Activated T-helper 17 cell treated with anti-CD3 and anti-CD28 coated beads, Interleukin-2, amount 50 U/mL, for 72 hours (primary cell): ENCODE measurements at regions not wholly inside any gene's neighbourhood (a gene's known extent, or its start where the extent isn't known, plus 50 kb on each side); places are given as distances from the start of the nearest gene placed in this dataset.

ENCODE experiments used
- ATAC-seq: fragments of 150-1000 bp; cut with Tn5 transposase; replicated peaks from 2 replicates; pipeline ENCODE4 v1.10.0; 2021; ENCODE audit warnings: mild to moderate bottlenecking, moderate library complexity
- H3K27ac Mint-ChIP-seq: one replicate; pipeline ENCODE4 v1.8.0; 2022; ENCODE audit warnings: mixed read lengths
- H3K27me3 Mint-ChIP-seq: one replicate; pipeline ENCODE4 v1.8.0; 2022; ENCODE audit warnings: mixed read lengths
- H3K36me3 Mint-ChIP-seq: one replicate; pipeline ENCODE4 v1.8.0; 2022; ENCODE audit warnings: low read depth, mild to moderate bottlenecking, mixed read lengths
- H3K4me1 Mint-ChIP-seq: one replicate; pipeline ENCODE4 v1.8.0; 2022; ENCODE audit warnings: mixed read lengths
- H3K4me3 Mint-ChIP-seq: one replicate; pipeline ENCODE4 v1.8.0; 2022; ENCODE audit warnings: mild to moderate bottlenecking, mixed read lengths
- H3K9me3 Mint-ChIP-seq: one replicate; pipeline ENCODE4 v1.8.0; 2022; ENCODE audit warnings: mixed read lengths

- Mint-ChIP-seq H3K4me1 (no peaks in the 10 kb centered on the region), H3K9me3 (peaks cover 9% of the 10 kb centered on the region), H3K27me3 (no peaks in the 10 kb centered on the region), H3K4me3 (no peak overlapping the region), H3K36me3 (no peaks in the 10 kb centered on the region), H3K27ac (no peak overlapping the region)
- no peak for ATAC-seq
These were observed 515.9 kb upstream of the TBX3 start for GRCh38 chr12:115199831-115200230.

GRCh38 chr12:115194857-115195256 is 510.9 kb upstream of the TBX3 start:
- Mint-ChIP-seq H3K4me1 (no peaks in the 10 kb centered on the region), H3K27ac (no peak overlapping the region)
- ATAC-seq, result no peak

GRCh38 chr12:115194448-115194847 is 510.5 kb upstream of the TBX3 start:
- Mint-ChIP-seq H3K27ac (no peak overlapping the region), H3K4me1 (no peaks in the 10 kb centered on the region), H3K9me3 (peaks cover 3% of the 10 kb centered on the region), H3K27me3 (no peaks in the 10 kb centered on the region), H3K4me3 (no peak overlapping the region), H3K36me3 (no peaks in the 10 kb centered on the region)
- ATAC-seq, result no peak

More at GRCh38 chr12:115194857-115195256, 510.9 kb upstream of the TBX3 start:
- H3K4me3 Mint-ChIP-seq, result no peak overlapping the region
- H3K9me3 Mint-ChIP-seq, result peaks cover 5% of the 10 kb centered on the region
- H3K27me3 Mint-ChIP-seq, result no peaks in the 10 kb centered on the region
- no peaks in the 10 kb centered on the region for H3K36me3 Mint-ChIP-seq

GRCh38 chr12:115191342-115191741 is 507.4 kb upstream of the TBX3 start:
- no peaks in the 10 kb centered on the region for H3K4me1 Mint-ChIP-seq
- no peaks in the 10 kb centered on the region for H3K9me3 Mint-ChIP-seq
- H3K4me3 Mint-ChIP-seq, result no peak overlapping the region
- ATAC-seq, result no peak
- no peaks in the 10 kb centered on the region for H3K36me3 Mint-ChIP-seq
- no peaks in the 10 kb centered on the region for H3K27me3 Mint-ChIP-seq
- H3K27ac Mint-ChIP-seq, result no peak overlapping the region

- no peak overlapping the region for H3K27ac Mint-ChIP-seq
- ATAC-seq, result no peak
- no peaks in the 10 kb centered on the region for H3K36me3 Mint-ChIP-seq
- no peaks in the 10 kb centered on the region for H3K9me3 Mint-ChIP-seq
- no peaks in the 10 kb centered on the region for H3K27me3 Mint-ChIP-seq
- no peak overlapping the region for H3K4me3 Mint-ChIP-seq
- no peaks in the 10 kb centered on the region for H3K4me1 Mint-ChIP-seq
These were observed 506.2 kb upstream of the TBX3 start for GRCh38 chr12:115190010-115190770.

- Mint-ChIP-seq H3K27me3 (no peaks in the 10 kb centered on the region), H3K4me3 (no peak overlapping the region), H3K9me3 (peaks cover 11% of the 10 kb centered on the region), H3K27ac (no peak overlapping the region), H3K4me1 (no peaks in the 10 kb centered on the region), H3K36me3 (no peaks in the 10 kb centered on the region)
- ATAC-seq, result no peak
These were observed 501.5 kb upstream of the TBX3 start for GRCh38 chr12:115185506-115185905.

GRCh38 chr12:115183752-115184151 is 499.8 kb upstream of the TBX3 start:
- no peaks in the 10 kb centered on the region for H3K4me1 Mint-ChIP-seq
- no peaks in the 10 kb centered on the region for H3K27me3 Mint-ChIP-seq
- no peaks in the 10 kb centered on the region for H3K36me3 Mint-ChIP-seq
- H3K27ac Mint-ChIP-seq, result no peak overlapping the region
- peaks cover 11% of the 10 kb centered on the region for H3K9me3 Mint-ChIP-seq
- H3K4me3 Mint-ChIP-seq, result no peak overlapping the region
- no peak for ATAC-seq

GRCh38 chr12:115177899-115178298 is 493.9 kb upstream of the TBX3 start:
- Mint-ChIP-seq H3K36me3 (no peaks in the 10 kb centered on the region), H3K27me3 (no peaks in the 10 kb centered on the region), H3K9me3 (no peaks in the 10 kb centered on the region), H3K4me1 (no peaks in the 10 kb centered on the region), H3K4me3 (no peak overlapping the region), H3K27ac (no peak overlapping the region)
- no peak for ATAC-seq

GRCh38 chr12:115176741-115177400 is 492.9 kb upstream of the TBX3 start:
- H3K27me3 Mint-ChIP-seq, result no peaks in the 10 kb centered on the region
- H3K4me3 Mint-ChIP-seq, result no peak overlapping the region
- H3K4me1 Mint-ChIP-seq, result no peaks in the 10 kb centered on the region
- no peak for ATAC-seq
- H3K27ac Mint-ChIP-seq, result no peak overlapping the region
- no peaks in the 10 kb centered on the region for H3K9me3 Mint-ChIP-seq
- H3K36me3 Mint-ChIP-seq, result no peaks in the 10 kb centered on the region

- Mint-ChIP-seq H3K4me3 (no peak overlapping the region), H3K4me1 (no peaks in the 10 kb centered on the region), H3K36me3 (no peaks in the 10 kb centered on the region), H3K27me3 (no peaks in the 10 kb centered on the region), H3K9me3 (peaks cover 5% of the 10 kb centered on the region), H3K27ac (no peak overlapping the region)
- ATAC-seq, result no peak
These were observed 490.9 kb upstream of the TBX3 start for GRCh38 chr12:115174920-115175319.

- no peak overlapping the region for H3K27ac Mint-ChIP-seq
- H3K36me3 Mint-ChIP-seq, result no peaks in the 10 kb centered on the region
- no peak for ATAC-seq
- no peaks in the 10 kb centered on the region for H3K4me1 Mint-ChIP-seq
- H3K4me3 Mint-ChIP-seq, result no peak overlapping the region
- peaks cover 16% of the 10 kb centered on the region for H3K9me3 Mint-ChIP-seq
- H3K27me3 Mint-ChIP-seq, result peaks cover 2% of the 10 kb centered on the region
These were observed 488.5 kb upstream of the TBX3 start for GRCh38 chr12:115172521-115172920.

GRCh38 chr12:115169981-115170380 is 486.0 kb upstream of the TBX3 start:
- H3K27ac Mint-ChIP-seq, result no peak overlapping the region
- ATAC-seq, result no peak
- H3K9me3 Mint-ChIP-seq, result peaks cover 20% of the 10 kb centered on the region
- H3K36me3 Mint-ChIP-seq, result no peaks in the 10 kb centered on the region
- no peak overlapping the region for H3K4me3 Mint-ChIP-seq
- H3K4me1 Mint-ChIP-seq, result no peaks in the 10 kb centered on the region
- peaks cover 3% of the 10 kb centered on the region for H3K27me3 Mint-ChIP-seq

- Mint-ChIP-seq H3K36me3 (no peaks in the 10 kb centered on the region), H3K4me3 (no peak overlapping the region)
These were observed 482.8 kb upstream of the TBX3 start for GRCh38 chr12:115166698-115167315.

GRCh38 chr12:115163710-115164109 is 479.7 kb upstream of the TBX3 start:
- Mint-ChIP-seq H3K27ac (no peak overlapping the region), H3K36me3 (no peaks in the 10 kb centered on the region), H3K27me3 (peaks cover 3% of the 10 kb centered on the region), H3K4me3 (no peak overlapping the region), H3K4me1 (no peaks in the 10 kb centered on the region), H3K9me3 (peaks cover 19% of the 10 kb centered on the region)
- ATAC-seq, result no peak

More at GRCh38 chr12:115166698-115167315, 482.8 kb upstream of the TBX3 start:
- Mint-ChIP-seq H3K27ac (no peak overlapping the region), H3K9me3 (peaks cover 22% of the 10 kb centered on the region), H3K27me3 (peaks cover 3% of the 10 kb centered on the region), H3K4me1 (no peaks in the 10 kb centered on the region)
- no peak for ATAC-seq
